GM23338 (cell line): ENCODE measurements at regions not wholly inside any gene's neighbourhood (a gene's known extent, or its start where the extent isn't known, plus 50 kb on each side); places are given as distances from the start of the nearest gene placed in this dataset.
A peak's percentile ranks its signal among the peaks of the same experiment; 100 is the strongest.

Source experiments
- ATAC-seq: fragments of 200-7000 bp; cut with Tn5 transposase; 3 replicates; pipeline ENCODE4 v1.9.1; 2020
- DNase-seq: peaks from one replicate; pipeline ENCODE4 v3.0.0-alpha.2; 2015; ENCODE audit warnings: low spot score
- H2AFZ ChIP-seq: fragments of 200-600 bp; sonication (generic); 2 replicates; pipeline ENCODE4 v1.8.0; 2016; ENCODE audit warnings: antibody characterized with exemption, mild to moderate bottlenecking, moderate library complexity
- H3F3A ChIP-seq: fragments of 200-600 bp; sonication (generic); replicated peaks from 2 replicates; pipeline ENCODE4 v1.8.0; 2017; ENCODE audit warnings: antibody characterized with exemption, mixed run types, low read depth
- H3K27ac ChIP-seq: fragments of 200-600 bp; sonication (generic); 2 replicates; pipeline ENCODE4 v1.6.1; 2016; ENCODE audit warnings: low read depth
- H3K27me3 ChIP-seq: fragments of 200-600 bp; sonication (generic); 2 replicates; pipeline ENCODE4 v1.8.0; 2016; ENCODE audit warnings: mild to moderate bottlenecking, mixed run types, moderate library complexity; ENCODE audit not compliant: insufficient read depth
- H3K36me3 ChIP-seq: fragments of 200-600 bp; sonication (generic); 2 replicates; pipeline ENCODE4 v1.8.0; 2016; ENCODE audit warnings: mild to moderate bottlenecking; ENCODE audit not compliant: insufficient read depth
- H3K4me1 ChIP-seq: fragments of 200-600 bp; sonication (generic); 2 replicates; pipeline ENCODE4 v1.8.0; 2016; ENCODE audit warnings: mild to moderate bottlenecking, moderate library complexity; ENCODE audit not compliant: insufficient read depth
- H3K4me2 ChIP-seq: fragments of 200-600 bp; sonication (generic); 2 replicates; pipeline ENCODE4 v1.7.1; 2017; ENCODE audit warnings: mixed run types
- H3K4me3 ChIP-seq: fragments of 200-600 bp; sonication (generic); 2 replicates; pipeline ENCODE4 v1.6.1; 2016; ENCODE audit warnings: mixed run types
- H3K79me2 ChIP-seq: fragments of 200-600 bp; sonication (generic); replicated peaks from 2 replicates; pipeline ENCODE4 v1.8.0; 2017; ENCODE audit warnings: mild to moderate bottlenecking; ENCODE audit not compliant: insufficient read depth
- H3K9me2 ChIP-seq: fragments of 200-600 bp; sonication (generic); 2 replicates; pipeline ENCODE4 v1.8.0; 2017; ENCODE audit not compliant: insufficient read depth
- H4K20me1 ChIP-seq: fragments of 200-600 bp; sonication (generic); replicated peaks from 2 replicates; pipeline ENCODE4 v1.8.0; 2017; ENCODE audit warnings: mild to moderate bottlenecking; ENCODE audit not compliant: insufficient read depth
- H3K27ac Mint-ChIP-seq: 2 replicates; pipeline ENCODE4 v1.8.0; 2020; ENCODE audit warnings: inconsistent platforms, mild to moderate bottlenecking, moderate library complexity, mixed read lengths
- H3K27me3 Mint-ChIP-seq: 3 replicates; pipeline ENCODE4 v1.8.0; 2022; ENCODE audit warnings: low read depth, mild to moderate bottlenecking, moderate library complexity, mixed read lengths, inconsistent platforms; ENCODE audit not compliant: insufficient read depth, poor library complexity
- H3K36me3 Mint-ChIP-seq: 3 replicates; pipeline ENCODE4 v1.8.0; 2021; ENCODE audit warnings: low read depth, mild to moderate bottlenecking, inconsistent platforms, moderate library complexity, mixed read lengths
- H3K4me1 Mint-ChIP-seq: 3 replicates; pipeline ENCODE4 v1.8.0; 2020; ENCODE audit warnings: mild to moderate bottlenecking, inconsistent platforms, mixed read lengths
- H3K4me3 Mint-ChIP-seq: 3 replicates; pipeline ENCODE4 v1.8.0; 2021; ENCODE audit warnings: moderate library complexity, mild to moderate bottlenecking, inconsistent platforms, mixed read lengths
- H3K9me3 Mint-ChIP-seq: 3 replicates; pipeline ENCODE4 v1.8.0; 2020; ENCODE audit warnings: moderate library complexity, mild to moderate bottlenecking, inconsistent platforms, mixed read lengths
- CREB1 ChIP-seq: fragments of 250-450 bp; sonication (Bioruptor Pico); IDR thresholded peaks from 2 replicates; pipeline ENCODE4 v1.5.0; 2020; ENCODE audit warnings: low read depth, mild to moderate bottlenecking, moderate library complexity
- EZH2 ChIP-seq: fragments of 200-600 bp; sonication (generic); IDR thresholded peaks from one replicate; pipeline ENCODE4 v1.8.0; 2017; ENCODE audit warnings: antibody characterized with exemption, mild to moderate bottlenecking, low read depth; ENCODE audit not compliant: unreplicated experiment
- EZH2phosphoT487 ChIP-seq: fragments of 200-600 bp; sonication (generic); IDR thresholded peaks from one replicate; pipeline ENCODE4 v1.8.1; 2018; ENCODE audit warnings: antibody characterized with exemption; ENCODE audit not compliant: unreplicated experiment
- JUNB ChIP-seq: IDR thresholded peaks from one replicate; pipeline ENCODE4 v1.6.1; 2016; ENCODE audit warnings: antibody characterized with exemption; ENCODE audit not compliant: unreplicated experiment
- NANOG ChIP-seq: IDR thresholded peaks from 2 replicates; pipeline ENCODE4 v1.6.1; 2016; ENCODE audit warnings: antibody characterized with exemption, borderline replicate concordance
- POLR2AphosphoS5 ChIP-seq: IDR thresholded peaks from 2 replicates; pipeline ENCODE4 v1.6.1; 2016; ENCODE audit warnings: antibody characterized with exemption, low read depth
- REST ChIP-seq: IDR thresholded peaks from one replicate; pipeline ENCODE4 v1.6.1; 2018; ENCODE audit warnings: antibody characterized with exemption; ENCODE audit not compliant: unreplicated experiment
- STAT1 ChIP-seq: IDR thresholded peaks from one replicate; pipeline ENCODE4 v1.6.1; 2016; ENCODE audit warnings: antibody characterized with exemption; ENCODE audit not compliant: unreplicated experiment
- ZNF114 ChIP-seq: fragments of 250-450 bp; sonication (Bioruptor Pico); IDR thresholded peaks from 2 replicates; pipeline ENCODE4 v1.5.0; 2020; ENCODE audit warnings: mild to moderate bottlenecking, moderate library complexity
- TF ChIP-seq, protein P1 (sequence below), 2 experiments: fragments of 200-600 bp in 1 of 2; sonication (generic) in 1 of 2; conservative IDR thresholded peaks; 2 replicates each; pipeline versions ENCODE4 v1.5.1 to v1.6.1; 2016 to 2017; ENCODE audit warnings: antibody characterized with exemption in 2 of 2, low read depth in 2 of 2, mild to moderate bottlenecking in 2 of 2, moderate library complexity in 1 of 2
- TF ChIP-seq, protein P2 (sequence below): IDR thresholded peaks from 2 replicates; pipeline ENCODE4 v1.6.1; 2016; ENCODE audit warnings: antibody characterized with exemption

DNA sequence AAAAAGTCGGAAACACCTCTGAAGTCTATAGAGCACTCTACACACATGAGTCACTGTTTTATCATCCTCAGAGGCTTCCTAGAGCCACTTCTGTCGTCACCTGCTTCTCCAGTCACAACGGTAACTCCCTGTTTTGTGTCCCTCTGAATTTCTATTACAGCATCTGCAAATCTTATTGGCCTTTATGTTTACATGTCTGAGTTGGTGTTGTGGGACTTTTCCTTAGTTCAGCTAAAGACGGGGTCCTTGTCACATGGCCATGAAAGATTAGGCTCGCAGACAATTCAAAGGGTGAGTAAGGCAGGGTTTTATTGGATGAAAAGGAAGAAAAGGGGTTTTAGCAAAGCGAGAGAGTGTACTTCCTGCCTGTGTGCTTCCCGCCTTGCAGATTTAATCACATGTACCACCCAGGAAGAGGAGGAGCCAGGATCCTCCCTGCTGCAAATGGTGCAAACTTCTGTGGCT, 185.6 kb downstream of the LPIN1 start:
- Histone ChIP-seq H3K27me3 (no peaks in the 10 kb centered on the region), H3K4me2 (no peak overlapping the region), H3K27ac (no peak overlapping the region), H4K20me1 (no peaks in the 10 kb centered on the region), H3K4me3 (no peak overlapping the region), H3K4me1 (no peaks in the 10 kb centered on the region), H3F3A (no peaks in the 10 kb centered on the region), H2AFZ (peak overlapping the region; percentile 82), H3K79me2 (no peaks in the 10 kb centered on the region), H3K9me2 (no peaks in the 10 kb centered on the region; the same call in 1 of the 2 replicates), H3K36me3 (no peaks in the 10 kb centered on the region)
- DNase-seq (no peak), ATAC-seq (no peak)
- TF ChIP-seq, protein P1, sequence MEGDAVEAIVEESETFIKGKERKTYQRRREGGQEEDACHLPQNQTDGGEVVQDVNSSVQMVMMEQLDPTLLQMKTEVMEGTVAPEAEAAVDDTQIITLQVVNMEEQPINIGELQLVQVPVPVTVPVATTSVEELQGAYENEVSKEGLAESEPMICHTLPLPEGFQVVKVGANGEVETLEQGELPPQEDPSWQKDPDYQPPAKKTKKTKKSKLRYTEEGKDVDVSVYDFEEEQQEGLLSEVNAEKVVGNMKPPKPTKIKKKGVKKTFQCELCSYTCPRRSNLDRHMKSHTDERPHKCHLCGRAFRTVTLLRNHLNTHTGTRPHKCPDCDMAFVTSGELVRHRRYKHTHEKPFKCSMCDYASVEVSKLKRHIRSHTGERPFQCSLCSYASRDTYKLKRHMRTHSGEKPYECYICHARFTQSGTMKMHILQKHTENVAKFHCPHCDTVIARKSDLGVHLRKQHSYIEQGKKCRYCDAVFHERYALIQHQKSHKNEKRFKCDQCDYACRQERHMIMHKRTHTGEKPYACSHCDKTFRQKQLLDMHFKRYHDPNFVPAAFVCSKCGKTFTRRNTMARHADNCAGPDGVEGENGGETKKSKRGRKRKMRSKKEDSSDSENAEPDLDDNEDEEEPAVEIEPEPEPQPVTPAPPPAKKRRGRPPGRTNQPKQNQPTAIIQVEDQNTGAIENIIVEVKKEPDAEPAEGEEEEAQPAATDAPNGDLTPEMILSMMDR (conservative IDR thresholded peaks at IDR 0.05; ENCODE audit: low read depth in 2 of 2) = no peak
- TF ChIP-seq ZNF114 (CRISPR knock-in tag) (no peak), CREB1 (CRISPR knock-in tag) (no peak)
- TF ChIP-seq, protein P2, sequence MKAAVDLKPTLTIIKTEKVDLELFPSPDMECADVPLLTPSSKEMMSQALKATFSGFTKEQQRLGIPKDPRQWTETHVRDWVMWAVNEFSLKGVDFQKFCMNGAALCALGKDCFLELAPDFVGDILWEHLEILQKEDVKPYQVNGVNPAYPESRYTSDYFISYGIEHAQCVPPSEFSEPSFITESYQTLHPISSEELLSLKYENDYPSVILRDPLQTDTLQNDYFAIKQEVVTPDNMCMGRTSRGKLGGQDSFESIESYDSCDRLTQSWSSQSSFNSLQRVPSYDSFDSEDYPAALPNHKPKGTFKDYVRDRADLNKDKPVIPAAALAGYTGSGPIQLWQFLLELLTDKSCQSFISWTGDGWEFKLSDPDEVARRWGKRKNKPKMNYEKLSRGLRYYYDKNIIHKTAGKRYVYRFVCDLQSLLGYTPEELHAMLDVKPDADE = no peak
- Mint-ChIP-seq H3K36me3 (no peaks in the 10 kb centered on the region), H3K4me1 (no peaks in the 10 kb centered on the region), H3K27ac (no peak overlapping the region), H3K4me3 (no peak overlapping the region), H3K27me3 (no peaks in the 10 kb centered on the region), H3K9me3 (no peaks in the 10 kb centered on the region)

DNA sequence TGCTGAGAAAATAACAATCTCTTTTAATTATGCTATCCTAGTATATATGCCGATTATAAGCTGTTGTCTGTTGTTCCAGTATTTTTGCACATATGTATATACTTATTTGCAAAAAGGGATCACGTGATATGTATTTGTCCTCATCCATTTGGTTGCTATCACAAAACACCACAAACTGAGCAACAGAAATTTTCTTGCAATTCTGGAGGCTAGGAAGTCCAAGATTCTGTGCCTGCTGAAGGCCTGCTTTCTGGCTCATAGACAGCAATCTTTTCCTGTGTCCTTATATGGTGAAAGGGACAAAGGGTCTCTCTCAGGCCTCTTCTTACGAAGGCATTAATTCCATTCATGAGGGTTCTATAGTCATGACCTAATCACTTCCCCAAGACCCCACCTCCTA, 186.5 kb downstream of the LPIN1 start:
- no peak overlapping the region for H3K4me2 ChIP-seq
- no peak for DNase-seq
- no peak for ATAC-seq
- no peaks in the 10 kb centered on the region for H4K20me1 ChIP-seq
- no peaks in the 10 kb centered on the region for H3K79me2 ChIP-seq
- no peak overlapping the region for H3K4me3 Mint-ChIP-seq
- no peaks in the 10 kb centered on the region; the same call in 1 of the 2 replicates for H3K9me2 ChIP-seq
- H3K4me3 ChIP-seq = no peak overlapping the region
- H3K4me1 ChIP-seq = no peaks in the 10 kb centered on the region
- no peaks in the 10 kb centered on the region for H3K36me3 Mint-ChIP-seq
- H2AFZ ChIP-seq = no peak overlapping the region
- no peaks in the 10 kb centered on the region for H3K27me3 Mint-ChIP-seq
- H3F3A ChIP-seq = no peaks in the 10 kb centered on the region
- H3K27me3 ChIP-seq = no peaks in the 10 kb centered on the region
- no peak overlapping the region for H3K27ac ChIP-seq
- no peaks in the 10 kb centered on the region for H3K9me3 Mint-ChIP-seq
- H3K4me1 Mint-ChIP-seq = no peaks in the 10 kb centered on the region
- no peaks in the 10 kb centered on the region for H3K36me3 ChIP-seq
- no peak overlapping the region for H3K27ac Mint-ChIP-seq
- TF ChIP-seq JUNB (no peak), REST (no peak), EZH2phosphoT487 (no peak), POLR2AphosphoS5 (no peak), EZH2 (no peak), NANOG (no peak), CREB1 (CRISPR knock-in tag) (no peak), STAT1 (no peak), ZNF114 (CRISPR knock-in tag) (no peak)
- TF ChIP-seq, protein P2 = no peak
